ENCODE measurements at regions not wholly inside any gene's neighbourhood (a gene's known extent, or its start where the extent isn't known, plus 50 kb on each side); places are given as distances from the start of the nearest gene placed in this dataset.
"Not testable (repeated sequence)": the region's sequence is repeated elsewhere in the genome, so short reads cannot be mapped to it uniquely, and the experiment has no call there.

DNA sequence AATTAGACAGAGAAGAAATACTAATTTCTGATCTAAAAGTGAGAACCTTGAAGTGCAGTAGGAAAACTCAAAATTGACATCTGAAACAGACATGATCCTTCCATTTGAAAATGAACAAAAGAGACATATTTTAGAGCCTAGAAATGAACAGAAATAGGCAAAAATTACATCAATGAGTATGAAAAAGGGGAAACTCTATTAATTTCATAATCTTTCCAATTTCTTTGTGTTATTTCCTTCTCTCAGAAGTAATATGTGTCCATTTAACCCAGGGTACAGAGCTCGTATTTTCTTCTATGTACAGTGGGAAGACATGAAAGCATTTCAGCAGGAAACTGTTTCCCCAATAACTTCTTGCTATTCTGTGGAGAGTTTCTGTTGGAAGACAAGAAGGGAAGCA, 263.1 kb downstream of the CGGBP1 start:
- no peak for DNase-seq (ENCODE audit: low read depth in 2 of 2)

GRCh38 chr3:87793337-87793877, 265.4 kb downstream of the CGGBP1 start:
- DNase-seq (ENCODE audit: low read depth in 2 of 2), result no peak

GRCh38 chr3:87792534-87793336, 266.1 kb downstream of the CGGBP1 start, which contains the start of gene HTR1F:
Gene HTR1F, plus strand, starts transcription at chr3:87792706.
- DNase-seq (ENCODE audit: low read depth in 2 of 2), result no peak

- no peak for DNase-seq (ENCODE audit: low read depth in 2 of 2)
These were observed 266.6 kb downstream of the CGGBP1 start for GRCh38 chr3:87792198-87792533.

- no peak for DNase-seq (ENCODE audit: low read depth in 2 of 2)
These were observed 267.4 kb downstream of the CGGBP1 start for GRCh38 chr3:87791248-87792027.

DNA sequence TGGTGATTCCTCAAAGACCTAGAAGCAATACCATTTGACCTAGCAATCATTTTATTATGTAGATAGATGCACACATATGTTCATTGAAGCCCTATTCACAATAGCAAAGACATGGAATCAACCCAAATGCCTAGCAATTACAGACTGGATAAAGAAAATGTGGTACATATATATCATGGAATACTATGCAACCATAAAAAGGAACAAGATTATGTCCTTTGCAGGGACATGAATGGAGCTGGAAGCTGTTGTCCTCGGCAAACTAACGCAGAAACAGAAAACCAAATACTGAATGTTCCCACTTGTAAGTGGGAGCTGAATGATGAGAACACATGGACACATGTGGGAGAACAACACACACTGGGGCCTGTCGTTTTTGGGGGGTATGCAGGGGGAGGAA, 269.8 kb downstream of the CGGBP1 start:
- DNase-seq (ENCODE audit: low read depth in 2 of 2), result not testable (repeated sequence)

DNA sequence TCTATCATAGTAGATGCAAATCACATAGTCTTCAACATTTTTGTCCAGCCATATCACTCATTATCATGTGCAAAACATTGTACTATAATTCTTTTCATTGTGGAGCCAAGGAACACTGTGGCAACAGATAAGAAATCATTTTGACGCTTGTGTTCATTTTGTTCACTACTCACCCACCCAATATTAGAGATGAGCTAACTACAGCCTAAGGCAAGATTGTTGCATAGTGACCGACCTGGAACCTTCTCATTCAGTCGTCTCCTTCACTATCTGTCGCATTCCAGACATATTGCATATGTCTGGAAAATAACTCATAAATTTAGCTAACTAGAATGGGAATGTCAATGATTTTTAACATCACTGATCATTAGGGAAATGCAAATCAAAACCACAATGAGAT, 270.3 kb downstream of the CGGBP1 start:
- DNase-seq (ENCODE audit: low read depth in 2 of 2), result no peak

DNA sequence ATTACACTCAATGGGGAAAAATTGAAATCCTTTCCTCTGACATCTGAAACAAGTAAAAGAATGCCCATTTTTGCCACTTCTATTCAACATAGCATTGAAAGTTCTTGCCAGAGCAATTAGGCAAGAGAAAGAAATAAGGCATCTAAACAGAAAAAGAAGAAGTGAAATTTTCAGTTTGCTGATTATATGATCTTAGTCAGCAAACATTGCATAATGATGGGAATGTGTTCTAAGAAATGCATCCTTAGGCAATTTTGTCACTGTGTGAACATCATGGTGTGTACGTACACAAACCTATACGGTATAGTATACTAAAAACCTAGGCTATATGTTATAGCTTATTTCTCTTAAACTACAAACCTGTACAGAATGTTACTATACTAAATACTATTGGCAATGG, 278.0 kb downstream of the CGGBP1 start:
- no peak for DNase-seq (ENCODE audit: low read depth in 2 of 2)

GRCh38 chr3:87778876-87779275, 279.9 kb downstream of the CGGBP1 start:
- DNase-seq (ENCODE audit: low read depth in 2 of 2), result no peak

GRCh38 chr3:87771337-87772192, 287.2 kb downstream of the CGGBP1 start:
- no peak for DNase-seq (ENCODE audit: low read depth in 2 of 2)

DNA sequence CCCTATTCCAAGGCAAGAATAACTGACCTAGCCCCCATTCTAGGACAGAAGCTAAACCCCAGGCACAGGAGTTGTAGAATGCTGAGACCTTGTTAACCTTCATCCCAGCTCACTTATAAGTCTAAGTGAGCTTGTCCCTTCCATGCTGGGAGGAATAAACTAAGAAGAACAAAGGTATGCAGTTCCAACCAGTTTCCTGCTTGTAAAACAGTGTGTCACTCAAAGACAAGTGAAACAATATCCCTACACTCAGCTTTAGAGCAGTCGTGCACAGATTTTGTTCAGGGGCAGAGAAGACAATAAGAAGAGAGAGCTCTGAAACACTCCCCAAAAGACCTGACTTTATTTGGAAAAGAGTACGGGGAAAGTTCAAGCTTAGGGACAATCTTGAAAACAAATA, 292.1 kb downstream of the CGGBP1 start:
- DNase-seq (ENCODE audit: low read depth in 2 of 2), result no peak

GRCh38 chr3:87765256-87765655, 293.5 kb downstream of the CGGBP1 start:
- no peak for DNase-seq (ENCODE audit: low read depth in 2 of 2)

- no peak for DNase-seq (ENCODE audit: low read depth in 2 of 2)
These were observed 297.0 kb downstream of the CGGBP1 start for GRCh38 chr3:87761795-87762194.

- DNase-seq (ENCODE audit: low read depth in 2 of 2), result no peak
These were observed 297.5 kb downstream of the CGGBP1 start for GRCh38 chr3:87761341-87761740.

DNA sequence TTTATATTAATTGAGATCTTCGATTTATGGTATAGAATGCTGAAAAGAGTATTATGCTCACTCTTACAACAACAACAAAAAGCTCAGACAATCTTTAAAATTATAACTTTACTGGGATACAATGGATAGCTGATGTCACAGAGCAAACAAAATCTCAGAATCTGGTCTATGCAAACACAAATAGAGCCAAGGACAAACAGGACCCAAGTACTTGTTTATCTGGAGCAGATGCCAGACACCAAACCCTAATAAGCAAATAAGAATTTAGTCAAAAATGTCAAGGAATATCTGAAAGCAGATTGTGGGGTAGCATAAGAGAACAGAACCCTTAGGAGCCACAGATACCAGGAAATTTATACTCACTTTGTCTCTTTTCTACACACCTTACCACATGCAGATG, 302.2 kb downstream of the CGGBP1 start:
- no peak for DNase-seq (ENCODE audit: low read depth in 2 of 2)

GRCh38 chr3:87755852-87756251, 303.0 kb downstream of the CGGBP1 start:
- DNase-seq (ENCODE audit: low read depth in 2 of 2), result no peak

- no peak for DNase-seq (ENCODE audit: low read depth in 2 of 2)
These were observed 316.6 kb downstream of the CGGBP1 start for GRCh38 chr3:87742250-87742649.

DNA sequence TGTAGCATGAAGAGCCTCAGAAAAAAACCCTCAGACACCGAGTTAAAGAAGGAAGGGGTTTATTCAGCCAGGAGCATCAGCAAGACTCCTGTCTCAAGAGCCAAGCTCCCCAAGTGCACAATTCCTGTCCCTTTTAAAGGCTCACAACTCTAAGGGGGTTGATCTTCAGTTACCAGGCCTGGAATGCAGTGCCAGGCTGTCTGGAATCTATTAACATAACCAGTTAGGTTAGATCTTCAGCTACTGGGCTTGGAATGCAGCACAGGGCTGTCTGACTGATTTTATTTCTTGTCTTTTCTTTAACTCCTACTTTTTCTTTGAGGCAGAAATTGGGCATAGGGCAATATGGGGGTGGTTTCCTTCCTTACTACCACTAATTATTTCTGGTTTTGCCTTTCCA, 317.9 kb downstream of the CGGBP1 start:
- DNase-seq (ENCODE audit: low read depth in 2 of 2), result not testable (repeated sequence)

GRCh38 chr3:87737817-87738216, 321.0 kb downstream of the CGGBP1 start:
- DNase-seq (ENCODE audit: low read depth in 2 of 2), result not testable (repeated sequence)

- no peak for DNase-seq (ENCODE audit: low read depth in 2 of 2)
These were observed 325.0 kb downstream of the CGGBP1 start for GRCh38 chr3:87733671-87734367.

- DNase-seq (ENCODE audit: low read depth in 2 of 2), result no peak
These were observed 326.5 kb downstream of the CGGBP1 start for GRCh38 chr3:87732294-87732693.

Measured in stimulated activated CD8-positive, alpha-beta memory T cell treated with anti-CD3 and anti-CD28 coated beads, Interleukin-7, amount 100 ng/mL, for 4 hours (primary cell).